H9 (cell line): ENCODE measurements at regions not wholly inside any gene's neighbourhood (a gene's known extent, or its start where the extent isn't known, plus 50 kb on each side); places are given as distances from the start of the nearest gene placed in this dataset.

Experiments used
- DNase-seq: peaks from one replicate; pipeline ENCODE4 v3.0.0-alpha.2; 2017
- H2AFZ ChIP-seq: one replicate; pipeline ENCODE4 v1.6.1; 2013; ENCODE audit warnings: mild to moderate bottlenecking, low read length, control low read depth, moderate library complexity
- H2AK5ac ChIP-seq: 2 replicates; pipeline ENCODE4 v1.6.1; 2013; ENCODE audit warnings: low read length, control low read depth, mixed read lengths; ENCODE audit not compliant: insufficient read length
- H2BK120ac ChIP-seq: one replicate; pipeline ENCODE4 v1.6.1; 2013; ENCODE audit warnings: low read depth, mild to moderate bottlenecking, low read length, control low read depth, inconsistent platforms; ENCODE audit not compliant: poor library complexity, severe bottlenecking
- H2BK12ac ChIP-seq: 2 replicates; pipeline ENCODE4 v1.6.1; 2013; ENCODE audit warnings: low read length, control low read depth, mixed read lengths, low read depth; ENCODE audit not compliant: insufficient read length
- H2BK15ac ChIP-seq: 2 replicates; pipeline ENCODE4 v1.6.1; 2013; ENCODE audit warnings: low read depth, low read length, control low read depth
- H2BK20ac ChIP-seq: one replicate; pipeline ENCODE4 v1.6.1; 2013; ENCODE audit warnings: low read depth, mild to moderate bottlenecking, low read length, control low read depth, inconsistent platforms; ENCODE audit not compliant: poor library complexity, severe bottlenecking
- H2BK5ac ChIP-seq: 2 replicates; pipeline ENCODE4 v1.6.1; 2013; ENCODE audit warnings: low read length, control low read depth, mixed read lengths; ENCODE audit not compliant: insufficient read length
- H3K14ac ChIP-seq: 2 replicates; pipeline ENCODE4 v1.6.1; 2013; ENCODE audit warnings: low read length, control low read depth; ENCODE audit not compliant: insufficient read depth
- H3K18ac ChIP-seq: 2 replicates; pipeline ENCODE4 v1.6.1; 2013; ENCODE audit warnings: low read depth, mild to moderate bottlenecking, mixed read lengths, low read length, control low read depth; ENCODE audit not compliant: insufficient read length
- H3K23ac ChIP-seq: 2 replicates; pipeline ENCODE4 v1.6.1; 2013; ENCODE audit warnings: low read length, control low read depth, mixed read lengths, low read depth; ENCODE audit not compliant: insufficient read length
- H3K23me2 ChIP-seq: 2 replicates; pipeline ENCODE4 v1.6.1; 2013; ENCODE audit warnings: low read depth, mild to moderate bottlenecking, mixed read lengths, low read length, control low read depth; ENCODE audit not compliant: insufficient read length, poor library complexity, severe bottlenecking
- H3K27ac ChIP-seq: 2 replicates; pipeline ENCODE4 v1.5.1; 2013; ENCODE audit warnings: low read length, control low read depth, mixed read lengths, low read depth; ENCODE audit not compliant: insufficient read length
- H3K27me3 ChIP-seq: 2 replicates; pipeline ENCODE4 v1.6.1; 2013; ENCODE audit warnings: low read length, control low read depth, inconsistent platforms; ENCODE audit not compliant: insufficient read depth
- H3K4ac ChIP-seq: 2 replicates; pipeline ENCODE4 v1.6.1; 2013; ENCODE audit warnings: low read depth, mild to moderate bottlenecking, control low read depth, inconsistent platforms, low read length, moderate library complexity
- H3K4me1 ChIP-seq: 2 replicates; pipeline ENCODE4 v1.6.1; 2013; ENCODE audit warnings: low read length, control low read depth, inconsistent platforms; ENCODE audit not compliant: insufficient read depth
- H3K4me2 ChIP-seq: 2 replicates; pipeline ENCODE4 v1.6.1; 2013; ENCODE audit warnings: low read length, control low read depth, mixed read lengths; ENCODE audit not compliant: insufficient read length, insufficient read depth
- H3K56ac ChIP-seq: 2 replicates; pipeline ENCODE4 v1.6.1; 2013; ENCODE audit warnings: low read depth, mild to moderate bottlenecking, mixed read lengths, low read length, control low read depth; ENCODE audit not compliant: insufficient read length
- H3K79me1 ChIP-seq: 2 replicates; pipeline ENCODE4 v1.6.1; 2013; ENCODE audit warnings: low read depth, mild to moderate bottlenecking, moderate library complexity, low read length, control low read depth, inconsistent platforms; ENCODE audit not compliant: insufficient read depth, poor library complexity, severe bottlenecking
- H3K79me2 ChIP-seq: 2 replicates; pipeline ENCODE4 v1.6.1; 2013; ENCODE audit warnings: low read length, control low read depth, inconsistent platforms; ENCODE audit not compliant: insufficient read depth
- H3K9ac ChIP-seq: 2 replicates; pipeline ENCODE4 v1.6.1; 2013; ENCODE audit warnings: low read length, control low read depth, mixed read lengths; ENCODE audit not compliant: insufficient read length; ENCODE audit errors: extremely low read depth
- H3K9me3 ChIP-seq: one replicate; pipeline ENCODE4 v1.6.1; 2013; ENCODE audit warnings: low read depth, low read length, inconsistent platforms; ENCODE audit not compliant: control insufficient read depth
- H3T11ph ChIP-seq: one replicate; pipeline ENCODE4 v1.6.1; 2013; ENCODE audit warnings: mild to moderate bottlenecking, low read length, control low read depth, inconsistent platforms
- H4K20me1 ChIP-seq: one replicate; pipeline ENCODE4 v1.6.1; 2013; ENCODE audit not compliant: control insufficient read depth, insufficient read length, insufficient read depth
- H4K5ac ChIP-seq: 2 replicates; pipeline ENCODE4 v1.6.1; 2013; ENCODE audit warnings: low read depth, mild to moderate bottlenecking, mixed read lengths, low read length, control low read depth; ENCODE audit not compliant: insufficient read length
- H4K8ac ChIP-seq: replicated peaks from 2 replicates; pipeline ENCODE4 v1.6.1; 2013; ENCODE audit warnings: low read length, control low read depth, mixed read lengths, low read depth; ENCODE audit not compliant: insufficient read length
- H4K91ac ChIP-seq: 2 replicates; pipeline ENCODE4 v1.6.1; 2013; ENCODE audit warnings: low read depth, mild to moderate bottlenecking, moderate library complexity, mixed read lengths, low read length, control low read depth; ENCODE audit not compliant: insufficient read length
- H3K27ac Mint-ChIP-seq, 3 experiments: 2 replicates in 2 of 3; 3 replicates in 1 of 3; pipeline ENCODE4 v1.8.0; 2020 to 2021; ENCODE audit warnings: mixed read lengths in 3 of 3, mild to moderate bottlenecking in 1 of 3, moderate library complexity in 1 of 3
- H3K27me3 Mint-ChIP-seq: 2 replicates; pipeline ENCODE4 v1.8.0; 2021; ENCODE audit warnings: low read depth, mild to moderate bottlenecking, moderate library complexity, mixed read lengths
- H3K36me3 Mint-ChIP-seq, 3 experiments: 2 replicates in 2 of 3; 3 replicates in 1 of 3; pipeline ENCODE4 v1.8.0; 2020 to 2021; ENCODE audit warnings: low read depth in 3 of 3, mixed read lengths in 3 of 3; ENCODE audit not compliant: insufficient read depth in 1 of 3
- H3K4me1 Mint-ChIP-seq, 2 experiments: 2 replicates each; pipeline ENCODE4 v1.8.0; 2020; ENCODE audit warnings: mixed read lengths in 2 of 2
- H3K4me3 Mint-ChIP-seq, 2 experiments: 2 replicates in 1 of 2; 3 replicates in 1 of 2; pipeline ENCODE4 v1.8.0; 2020 to 2021; ENCODE audit warnings: mild to moderate bottlenecking in 2 of 2, mixed read lengths in 2 of 2, moderate library complexity in 1 of 2
- H3K9me3 Mint-ChIP-seq, 2 experiments: 2 replicates in 1 of 2; 3 replicates in 1 of 2; pipeline ENCODE4 v1.8.0; 2020; ENCODE audit warnings: mild to moderate bottlenecking in 2 of 2, mixed read lengths in 2 of 2, moderate library complexity in 1 of 2
- CTCF ChIP-seq: fragments of 200-600 bp; sonication (generic); conservative IDR thresholded peaks from 3 replicates; pipeline ENCODE4 v1.8.0; 2021; ENCODE audit warnings: antibody characterized with exemption, mild to moderate bottlenecking
- WGBS: extraction: QIAGEN DNeasy Blood & Tissue Kit; methylation state at CpG from one replicate; pipeline ENCODE4 v1.1.7; 2013; ENCODE audit warnings: missing lambda C conversion rate, low lambda C conversion rate, mixed read lengths; ENCODE audit not compliant: insufficient read length; ENCODE audit errors: extremely low coverage; 5-methylcytosine and 5-hydroxymethylcytosine counted together

- Histone ChIP-seq H2AK5ac (no peak overlapping the region), H3K18ac (no peak overlapping the region), H2AFZ (no peak overlapping the region), H3K79me2 (no peaks in the 10 kb centered on the region), H2BK15ac (no peak overlapping the region), H4K91ac (no peak overlapping the region), H4K20me1 (no peaks in the 10 kb centered on the region), H3K9me3 (no peaks in the 10 kb centered on the region), H3K4ac (no peak overlapping the region), H3K27me3 (no peaks in the 10 kb centered on the region), H4K8ac (no peak overlapping the region), H3K4me1 (no peaks in the 10 kb centered on the region), H3K9ac (no peak overlapping the region), H3K23ac (no peak overlapping the region), H2BK20ac (no peak overlapping the region), H2BK120ac (no peak overlapping the region), H3K56ac (no peak overlapping the region), H3K14ac (no peak overlapping the region), H3K27ac (no peak overlapping the region), H3K23me2 (no peaks in the 10 kb centered on the region), H2BK12ac (no peak overlapping the region), H3T11ph (no peak overlapping the region), H3K4me2 (no peak overlapping the region), H2BK5ac (no peak overlapping the region), H3K79me1 (no peaks in the 10 kb centered on the region), H4K5ac (no peak overlapping the region)
- no peak for TF ChIP-seq CTCF
- no peak overlapping the region for H3K27ac Mint-ChIP-seq
- peaks cover 0 to 33% of the 10 kb centered on the region in 2 experiments; a peak in 2 of 5 replicates for H3K9me3 Mint-ChIP-seq
- H3K36me3 Mint-ChIP-seq = peaks cover 0 to 2% (median 0%) of the 10 kb centered on the region in 3 experiments; a peak in 2 of 7 replicates
- WGBS = no CpG with 5 or more reads among the region's 7 CpGs
- no peak overlapping the region for H3K4me3 Mint-ChIP-seq
- H3K4me1 Mint-ChIP-seq = peaks cover 0 to 2% of the 10 kb centered on the region in 2 experiments; a peak in 1 of 4 replicates
- peaks cover 8% of the 10 kb centered on the region for H3K27me3 Mint-ChIP-seq
- DNase-seq = no peak
Measured at GRCh38 chrX:107551546-107551945, 76.8 kb upstream of the PRPS1 start.
